HG03108 (cell line): ENCODE measurements at regions not wholly inside any gene's neighbourhood (a gene's known extent, or its start where the extent isn't known, plus 50 kb on each side); places are given as distances from the start of the nearest gene placed in this dataset.

Source experiments
- ATAC-seq: cut with Tn5 transposase; IDR thresholded peaks from one replicate; pipeline ENCODE4 v1.9.1; 2021; ENCODE audit warnings: moderate library complexity; ENCODE audit not compliant: unreplicated experiment

DNA sequence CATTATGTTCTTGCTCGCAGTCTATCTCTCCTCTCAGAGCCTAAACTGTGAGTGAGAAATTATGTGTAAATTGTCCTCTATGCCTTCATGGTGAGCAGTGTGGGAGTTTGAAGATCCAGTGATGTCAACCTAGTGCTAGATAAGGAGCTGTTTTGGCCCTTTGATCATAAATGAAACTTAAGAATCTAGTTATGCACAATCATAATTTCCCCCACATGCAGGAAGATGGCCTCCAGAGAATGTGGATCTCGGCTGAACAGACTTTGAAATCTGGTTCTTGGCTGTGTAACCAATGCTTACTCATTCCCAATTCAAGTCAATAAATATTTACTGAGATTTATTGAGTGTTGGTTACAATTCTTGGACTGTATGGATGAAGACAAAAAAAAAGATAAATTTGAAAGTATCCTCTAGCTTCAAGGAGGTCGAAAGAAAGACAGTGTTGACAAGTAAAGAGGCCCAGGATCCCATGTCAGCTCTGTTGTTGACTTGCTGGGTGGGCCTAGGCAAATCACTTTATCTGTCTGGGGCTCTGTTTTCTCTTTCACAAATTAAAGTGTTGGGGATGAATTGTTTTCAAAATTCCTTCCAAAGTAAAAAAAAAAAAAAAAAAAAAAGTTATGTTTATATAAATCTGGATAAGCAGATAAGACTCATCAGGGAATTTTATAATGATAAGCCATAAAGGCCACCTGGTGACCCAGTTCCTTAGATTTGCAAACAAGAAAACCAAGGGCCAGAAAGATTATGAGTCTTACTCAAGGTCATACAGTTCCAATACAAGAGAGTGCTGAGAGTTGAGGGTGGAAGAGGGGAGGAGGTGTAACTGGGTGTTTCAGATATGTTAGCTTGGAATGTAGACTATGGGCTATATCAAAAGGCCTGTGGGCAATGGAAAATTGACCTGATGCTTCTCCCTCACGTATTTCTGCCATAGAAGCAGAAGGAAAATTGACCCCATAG, 969.9 kb downstream of the KCNMA1 start:
- ATAC-seq = no peak

DNA sequence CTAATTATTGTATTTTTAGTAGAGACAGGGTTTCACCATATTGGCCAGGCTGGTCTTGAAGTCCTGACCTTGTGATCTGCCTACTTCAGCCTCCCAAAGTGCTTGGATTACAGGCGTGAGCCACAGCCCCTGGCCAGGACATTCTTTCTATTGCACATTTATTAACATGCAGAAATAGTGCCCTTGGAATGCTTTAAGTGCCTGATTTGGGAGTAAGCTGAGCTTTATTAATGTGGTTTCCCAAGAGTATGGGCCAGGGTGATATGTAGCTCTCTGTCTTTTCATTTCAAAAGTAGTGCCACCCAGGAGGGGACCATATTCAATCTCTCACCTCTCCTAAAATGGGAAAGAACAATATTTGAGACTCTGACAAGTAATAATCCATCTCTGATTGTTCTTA, 970.7 kb downstream of the KCNMA1 start:
- ATAC-seq = no peak

DNA sequence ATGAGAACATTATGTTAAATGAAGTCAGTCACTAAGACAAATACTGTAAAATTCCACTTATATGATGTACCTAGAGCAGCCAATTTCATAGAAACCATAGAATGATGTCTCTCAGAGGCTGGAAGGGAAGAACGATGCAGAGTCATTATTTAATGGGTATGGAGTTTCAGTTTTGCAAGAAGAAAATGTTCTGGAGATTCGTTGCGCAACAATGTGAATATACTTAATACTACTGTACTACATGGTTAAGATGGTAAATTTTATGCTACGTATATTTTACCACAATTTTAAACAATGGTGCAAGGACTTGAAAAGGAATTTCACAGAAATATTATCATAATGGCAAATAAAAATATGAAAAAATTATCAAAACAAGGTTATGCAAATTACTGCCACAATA, 972.6 kb downstream of the KCNMA1 start:
- ATAC-seq = no peak

DNA sequence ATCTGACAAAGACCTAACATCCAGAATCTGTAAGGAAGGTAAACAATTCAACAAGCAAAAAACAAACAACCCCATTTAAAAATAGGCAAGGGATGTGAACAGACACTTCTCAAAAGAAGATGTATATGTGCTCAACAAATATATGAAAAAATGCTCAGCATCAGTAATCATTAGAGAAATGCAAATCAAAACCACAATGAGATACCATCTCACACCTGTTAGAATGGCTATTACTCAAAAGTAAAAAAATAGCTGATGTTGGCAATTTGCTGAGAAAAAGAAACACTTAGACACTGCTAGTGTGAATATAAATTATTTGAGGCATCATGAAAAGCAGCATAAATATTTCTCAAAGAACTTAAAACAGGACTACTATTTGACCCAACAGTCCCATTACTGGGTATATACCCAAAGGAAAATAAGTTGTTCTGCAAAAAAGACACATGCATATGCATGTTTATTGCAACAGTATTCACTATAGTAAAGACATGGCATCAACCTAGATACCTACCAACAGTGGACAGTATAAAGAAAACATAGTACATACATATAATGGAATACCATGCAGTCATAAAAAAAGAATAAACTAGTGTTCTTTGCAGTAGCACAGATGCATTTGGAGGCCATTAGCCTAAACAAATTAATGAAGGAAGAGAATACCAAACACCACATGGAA, 980.1 kb downstream of the KCNMA1 start:
- ATAC-seq = no peak

DNA sequence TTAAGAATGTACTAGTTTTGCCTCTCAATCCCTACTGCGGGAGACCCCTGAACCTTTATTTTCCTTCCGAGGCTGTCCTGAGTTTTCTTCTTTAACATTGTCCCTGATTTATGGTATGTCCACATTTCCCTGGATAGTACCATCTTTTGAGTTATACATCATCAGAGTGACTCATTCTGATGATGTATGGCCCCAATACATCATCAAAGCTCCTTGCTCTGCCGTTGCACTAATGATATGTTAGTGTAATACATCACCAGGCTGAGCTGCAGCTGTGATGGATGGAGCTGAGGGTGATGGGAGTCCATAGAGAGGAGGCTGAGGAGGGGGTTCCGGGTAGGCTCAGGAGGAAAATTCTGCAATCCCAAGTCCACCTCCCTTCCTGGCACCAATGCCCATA, 986.5 kb downstream of the KCNMA1 start:
- no peak for ATAC-seq

DNA sequence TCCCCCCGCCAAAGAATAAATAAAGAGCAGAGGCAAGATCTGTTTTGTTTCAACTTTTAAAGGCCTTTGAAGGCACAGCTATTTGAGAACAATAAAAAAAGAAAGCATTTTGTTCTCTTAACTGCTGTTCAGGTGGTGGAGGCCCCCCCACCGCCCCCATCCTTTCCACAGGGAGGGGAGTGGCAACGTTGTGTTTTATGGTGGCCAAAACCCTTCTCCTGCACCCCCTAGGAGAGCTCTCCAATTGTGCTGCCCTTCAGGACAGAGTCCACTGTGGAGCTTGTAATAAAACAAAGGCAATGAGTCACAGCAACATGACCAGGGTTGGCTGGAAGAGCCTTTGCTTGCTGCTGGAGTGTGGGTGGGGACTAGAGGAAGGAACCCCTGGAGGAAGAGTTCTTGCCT, 987.9 kb downstream of the KCNMA1 start:
- no peak for ATAC-seq

DNA sequence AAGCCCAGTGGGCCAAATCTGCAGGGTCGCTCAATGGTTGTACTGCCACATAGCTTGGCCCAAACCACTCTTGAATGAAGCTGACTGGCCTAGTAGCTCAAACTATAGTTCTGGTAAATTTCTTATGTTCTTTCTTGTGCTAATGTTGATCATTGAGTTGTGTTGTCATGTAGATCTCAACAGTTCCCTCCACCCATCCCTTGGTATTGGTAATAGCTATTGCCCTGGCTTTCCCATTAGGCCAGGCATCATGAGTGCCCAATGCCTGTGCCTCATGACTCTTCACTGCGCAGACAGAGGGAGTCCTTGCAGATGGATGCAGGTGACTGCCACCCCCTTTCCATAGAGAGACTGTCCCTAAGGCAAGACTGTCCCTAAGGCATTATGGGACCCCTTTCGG, 988.4 kb downstream of the KCNMA1 start:
- no peak for ATAC-seq

DNA sequence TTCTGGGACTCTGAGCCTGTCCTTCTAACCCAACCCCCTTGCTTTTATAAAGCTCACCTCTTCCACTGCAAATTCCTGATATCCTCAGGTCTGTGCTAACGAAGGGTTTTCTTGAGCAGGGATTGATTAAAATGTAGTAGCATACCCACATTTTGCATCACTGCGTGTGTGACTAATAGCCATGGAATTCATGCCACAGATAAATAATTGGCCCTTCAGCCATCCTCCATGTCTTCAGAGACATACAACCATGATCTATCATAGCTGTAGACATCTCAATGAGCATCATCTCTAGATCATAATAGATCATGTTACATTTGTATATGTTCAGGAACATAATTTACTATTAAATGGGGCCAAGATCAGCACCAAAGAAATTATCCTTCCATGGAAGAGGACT, 990.3 kb downstream of the KCNMA1 start:
- ATAC-seq = no peak

DNA sequence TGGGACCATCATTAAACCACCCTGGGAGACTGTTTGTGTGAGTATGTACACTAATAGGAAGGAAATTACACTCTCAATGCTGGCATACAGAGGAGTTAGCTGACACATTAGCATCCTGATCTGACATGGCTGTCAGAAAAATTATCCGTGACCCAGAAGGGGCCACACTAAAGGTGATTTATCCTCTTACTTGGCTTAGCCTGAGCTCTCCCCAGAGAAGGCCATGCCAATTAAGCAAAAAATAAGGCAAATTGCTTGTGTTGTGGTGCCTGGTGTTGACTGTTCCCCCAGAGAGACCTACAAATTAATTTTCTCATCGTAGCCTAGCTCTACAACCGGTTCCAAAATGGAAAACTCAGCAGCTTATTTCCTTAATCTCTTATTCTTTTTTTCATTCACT, 992.3 kb downstream of the KCNMA1 start:
- ATAC-seq = no peak

DNA sequence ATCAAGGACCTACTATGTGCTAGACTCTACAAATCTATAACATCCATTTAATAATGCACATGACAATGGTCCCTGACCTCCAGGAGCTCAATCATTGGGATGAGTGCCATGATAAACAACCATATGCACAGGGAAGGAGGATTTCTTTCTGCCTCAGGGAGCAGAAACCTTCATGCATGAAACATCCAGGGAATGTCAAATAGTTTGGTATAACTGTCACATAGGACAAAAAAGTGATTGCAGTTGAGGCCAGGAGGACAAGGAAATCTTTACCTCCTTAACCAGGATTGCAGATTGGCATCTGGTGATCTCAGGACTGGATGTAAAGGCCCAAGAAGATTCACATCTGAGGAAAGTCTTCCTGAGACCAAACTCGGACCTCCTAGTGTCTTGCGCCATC, 993.1 kb downstream of the KCNMA1 start:
- ATAC-seq = no peak

DNA sequence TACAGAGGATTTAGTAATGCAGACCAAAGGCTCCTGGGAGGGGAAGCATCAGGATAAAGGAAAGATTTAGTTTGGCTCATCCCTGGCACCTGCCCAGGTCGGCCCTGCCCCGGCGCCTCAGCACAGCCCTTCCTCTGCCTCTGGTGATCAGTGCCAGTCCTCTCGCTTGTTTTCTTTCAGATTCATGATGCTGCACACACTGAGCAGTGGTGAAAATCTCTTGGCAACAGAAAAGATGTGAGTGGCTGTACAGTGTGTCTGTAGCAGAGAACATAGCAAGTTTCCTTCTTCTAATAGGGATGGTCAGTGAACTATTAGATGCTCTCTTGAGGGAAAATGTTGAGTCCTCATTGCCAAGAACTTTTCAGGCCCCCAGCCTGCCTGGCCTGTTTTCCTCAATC, 994.1 kb downstream of the KCNMA1 start:
- ATAC-seq = no peak

DNA sequence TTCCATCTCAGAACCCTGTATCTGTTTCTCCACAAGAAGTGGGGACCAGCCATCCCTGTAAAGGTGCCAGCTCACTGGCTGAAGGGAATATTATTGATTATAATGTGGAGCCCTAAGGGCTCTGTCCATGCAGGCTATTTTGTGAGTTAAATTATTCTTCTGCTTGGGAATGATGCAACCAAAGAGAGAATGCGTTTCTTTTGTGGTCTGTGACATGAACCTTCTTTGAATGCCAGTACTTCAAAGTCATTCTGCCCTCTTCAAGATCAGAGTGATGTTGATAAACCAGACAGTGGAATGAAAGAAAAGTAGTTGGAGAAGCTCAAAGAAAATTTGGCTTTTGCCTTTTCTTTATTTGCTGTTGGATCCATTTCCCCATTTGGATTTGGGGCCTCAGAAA, 995.2 kb downstream of the KCNMA1 start:
- no peak for ATAC-seq

DNA sequence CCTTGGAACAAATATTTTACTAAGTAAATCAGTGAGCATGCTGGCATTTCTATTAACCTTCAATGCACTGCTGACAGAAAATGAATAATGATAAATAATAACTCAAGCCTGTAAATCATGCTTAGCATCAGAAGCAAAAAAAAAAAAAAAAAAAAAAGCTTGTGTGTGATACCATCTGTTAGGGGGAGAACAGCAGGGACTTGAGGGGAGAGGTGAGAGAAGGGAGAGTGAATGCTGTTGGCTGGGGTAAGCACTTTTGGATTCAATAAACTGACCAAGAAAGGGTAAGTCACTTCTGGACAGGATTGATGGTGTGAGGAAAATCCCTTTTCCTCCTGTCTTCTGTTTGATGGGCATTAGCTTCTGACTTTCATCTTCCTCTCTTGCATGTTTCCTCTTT, 996.4 kb downstream of the KCNMA1 start:
- ATAC-seq = no peak

DNA sequence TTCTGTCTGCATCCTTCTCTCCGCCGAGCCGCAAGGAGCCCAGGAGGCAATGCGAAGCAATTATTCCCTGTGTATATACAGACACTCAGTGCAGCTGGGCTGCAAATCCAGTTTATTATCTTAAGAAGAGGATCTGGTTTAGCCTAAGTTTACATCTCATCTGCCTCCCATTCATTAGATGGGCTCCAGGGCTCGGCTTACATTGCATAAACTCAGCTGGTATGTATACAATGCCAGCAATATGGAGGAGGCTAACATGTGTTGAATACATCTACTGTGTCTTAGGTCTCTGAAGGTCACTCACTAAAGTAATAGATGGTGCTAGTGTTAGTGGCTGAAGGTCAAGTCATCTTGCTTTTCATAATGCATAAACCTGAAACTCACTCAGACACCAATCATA, 996.8 kb downstream of the KCNMA1 start:
- ATAC-seq = no peak

DNA sequence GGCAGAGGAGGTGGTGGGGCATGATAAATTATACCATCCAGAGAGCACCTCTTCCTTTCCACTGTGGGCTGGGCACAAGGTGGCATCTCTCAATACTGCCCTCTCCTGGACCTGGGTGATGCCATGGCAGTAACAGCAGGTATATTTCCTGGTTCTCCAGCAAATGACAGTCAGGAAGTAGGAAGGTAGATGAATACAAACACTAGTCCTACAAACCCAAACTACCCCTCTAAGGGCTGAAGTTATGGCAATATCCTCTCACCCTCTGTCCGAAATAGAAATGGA, 1004.9 kb downstream of the KCNMA1 start:
- no peak for ATAC-seq

DNA sequence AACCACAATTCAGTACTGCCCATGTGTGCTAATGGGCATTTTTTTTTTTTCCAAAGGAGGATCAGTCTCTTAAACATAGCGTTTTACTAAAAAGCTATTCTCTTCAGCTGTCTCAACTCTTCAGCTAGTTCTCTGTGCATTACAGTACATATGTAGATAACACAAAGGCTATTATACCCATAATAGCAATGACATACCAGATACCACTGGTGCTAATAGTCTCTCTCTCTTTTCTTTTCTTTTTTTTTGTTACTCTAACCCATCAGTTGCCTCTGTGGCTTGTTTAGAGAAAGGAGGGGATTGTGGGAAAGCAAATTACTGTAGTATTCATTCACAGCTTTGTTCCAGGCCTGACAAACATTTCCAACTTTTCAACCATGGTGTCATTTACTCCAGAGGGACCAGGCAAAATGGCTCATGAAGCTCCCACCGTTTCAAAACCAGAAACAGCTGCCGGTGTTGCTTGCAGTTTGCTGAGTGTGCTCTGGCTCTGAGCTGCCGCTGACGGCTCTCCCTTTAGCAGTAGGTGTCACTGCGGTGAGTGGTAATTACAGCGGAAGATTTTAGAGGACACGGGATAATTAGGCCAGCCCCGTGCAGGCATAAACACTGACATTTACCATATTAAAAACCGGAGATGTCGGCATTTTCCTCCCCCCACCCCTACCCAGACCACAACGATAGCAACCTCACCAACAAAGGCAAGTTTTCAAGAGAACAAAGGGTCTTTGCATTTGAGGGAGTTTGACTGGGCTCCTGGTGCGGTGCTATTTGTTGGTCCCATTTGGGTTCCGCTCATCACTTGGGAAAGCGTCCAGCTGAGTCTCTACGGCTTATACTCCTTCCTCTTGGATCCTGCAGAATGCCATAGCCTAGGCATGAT, 1005.5 kb downstream of the KCNMA1 start:
- ATAC-seq = no peak

DNA sequence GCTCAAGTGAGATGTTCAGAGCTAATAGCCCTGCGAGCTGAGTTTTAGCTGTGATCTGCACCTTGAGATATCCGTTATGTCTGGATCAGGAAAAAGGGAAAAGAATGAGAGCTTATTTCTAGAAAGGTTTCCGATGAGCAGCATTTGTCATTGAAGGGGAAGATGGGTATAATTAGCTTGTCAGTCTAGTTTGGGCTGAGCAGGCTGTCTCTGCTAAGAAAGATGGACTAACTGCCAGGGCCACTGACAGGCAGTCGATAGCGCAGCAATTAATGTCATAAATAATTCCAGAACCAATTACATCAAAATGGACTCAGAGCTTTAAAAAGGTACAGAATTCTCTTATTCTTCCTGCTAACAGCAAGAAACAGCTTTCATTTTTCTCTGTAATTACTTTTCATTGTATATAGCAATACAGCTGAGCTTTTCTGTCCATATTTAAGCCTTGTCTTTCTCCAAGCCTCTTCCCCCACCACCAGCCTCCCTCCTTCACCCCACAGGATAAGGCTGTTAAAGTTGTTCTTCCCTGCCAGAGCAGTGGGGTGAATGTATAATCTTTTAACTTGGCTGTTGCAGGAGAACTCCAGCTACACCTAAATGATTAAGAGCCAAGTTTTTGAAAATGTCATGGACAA, 1006.5 kb downstream of the KCNMA1 start:
- no peak for ATAC-seq

DNA sequence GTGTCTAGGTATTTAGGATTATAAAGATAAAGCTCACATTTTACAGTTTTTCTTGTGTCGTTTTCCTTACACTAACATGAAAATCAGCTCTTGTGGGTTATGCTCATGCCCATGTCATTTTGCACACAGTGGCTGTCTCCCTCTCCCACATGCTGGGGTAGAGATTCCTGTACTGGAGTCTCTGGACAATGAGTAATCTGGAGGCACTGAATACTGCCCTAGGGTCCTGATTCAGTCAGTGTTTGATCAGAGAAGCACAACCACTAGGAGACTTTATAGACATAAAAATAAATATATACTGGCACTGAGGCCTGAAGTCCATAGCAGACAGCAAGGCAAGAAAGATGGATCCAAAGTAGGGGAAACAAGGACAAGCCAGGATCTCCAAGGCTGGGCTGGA, 1008.8 kb downstream of the KCNMA1 start:
- ATAC-seq = no peak

DNA sequence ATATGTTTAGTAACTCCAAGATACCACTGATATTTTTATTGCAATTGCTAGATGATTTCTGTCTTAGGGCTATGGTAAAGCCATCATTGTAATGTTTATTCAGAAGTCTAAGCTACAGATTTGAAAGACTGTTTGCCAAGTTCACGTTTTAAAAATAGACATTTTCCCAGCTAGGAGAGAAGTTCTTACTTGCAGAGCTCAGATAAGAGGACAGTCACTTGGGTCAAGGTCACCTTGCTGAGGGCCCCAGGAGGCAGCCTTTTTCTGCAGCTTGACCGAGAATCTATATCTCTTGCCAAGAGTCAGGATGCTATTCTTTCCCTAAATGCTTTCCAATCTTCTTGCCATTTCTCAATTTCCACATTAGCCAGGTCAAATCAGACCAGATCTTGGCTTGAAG, 1011.2 kb downstream of the KCNMA1 start:
- ATAC-seq = no peak

DNA sequence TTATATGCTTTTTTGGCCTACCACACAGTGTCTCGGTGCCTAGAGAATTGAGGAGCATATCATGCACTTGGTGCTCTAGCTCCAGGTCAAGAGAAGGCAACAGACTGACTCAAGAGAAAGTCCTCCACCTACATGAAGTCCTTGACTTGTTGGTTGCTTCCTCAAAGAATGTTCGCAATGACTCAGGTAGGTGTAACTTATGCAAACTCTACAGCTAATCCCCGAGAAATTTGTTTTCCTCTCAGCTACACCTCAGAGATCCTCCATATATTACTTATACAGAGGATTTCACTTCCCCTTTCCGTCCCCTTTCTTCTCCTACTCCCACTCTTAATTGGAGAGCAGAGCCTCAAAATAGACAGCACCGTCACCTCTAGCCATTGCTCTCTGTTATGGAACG, 1013.1 kb downstream of the KCNMA1 start:
- peak; percentile 56 for ATAC-seq
